B cell (primary cell): ENCODE measurements at regions not wholly inside any gene's neighbourhood (a gene's known extent, or its start where the extent isn't known, plus 50 kb on each side); places are given as distances from the start of the nearest gene placed in this dataset.

Experiments used
- ATAC-seq: fragments of 200-7000 bp; cut with Tn5 transposase; one replicate; pipeline ENCODE4 v1.10.0; 2021; ENCODE audit warnings: low read depth, mild to moderate bottlenecking, moderate number of reproducible peaks, moderate library complexity
- CTCF ChIA-PET: fragments of 350-600 bp; sonication (Branson Sonifier 250); formaldehyde crosslinking; loops from one replicate; lab custom pipeline; 2021; ENCODE audit warnings: antibody characterized with exemption, inconsistent platforms; lab: Charles Lee
- POLR2A ChIA-PET: fragments of 350-600 bp; sonication (Branson Sonifier 250); formaldehyde crosslinking; loops from one replicate; lab custom pipeline; 2021; ENCODE audit warnings: antibody characterized with exemption; lab: Charles Lee
- DNase-seq: peaks from one replicate; pipeline ENCODE4 v3.0.0; 2013
- H2AFZ ChIP-seq: 2 replicates; pipeline ENCODE4 v1.6.1; 2012; ENCODE audit warnings: mild to moderate bottlenecking, low read depth, low read length; ENCODE audit not compliant: insufficient read depth, poor library complexity, severe bottlenecking
- H3K27ac ChIP-seq, 2 donors: 1 replicate in 1 of 2; 2 replicates in 1 of 2; pipeline ENCODE4 v1.5.1; 2012 to 2013; ENCODE audit warnings: low read length in 2 of 2, mild to moderate bottlenecking in 2 of 2, moderate library complexity in 1 of 2
- H3K27me3 ChIP-seq, 4 experiments: fragments of 200-600 bp in 1 of 4; sonication (generic) in 1 of 4; replicated peaks in 1 of 4; 1 replicate in 2 of 4; 2 replicates in 2 of 4; pipeline versions ENCODE4 v1.6.1 to v1.7.0; 2013 to 2016; ENCODE audit warnings: low read length in 3 of 4, mild to moderate bottlenecking in 2 of 4, mixed read lengths in 1 of 4, moderate library complexity in 1 of 4; ENCODE audit not compliant: insufficient read depth in 4 of 4, control insufficient read depth in 3 of 4; ENCODE audit errors: control extremely low read depth in 1 of 4
- H3K36me3 ChIP-seq, 2 experiments: replicated peaks in 1 of 2; 1 replicate in 1 of 2; 2 replicates in 1 of 2; pipeline versions ENCODE4 v1.6.1 to v1.7.1; 2013; ENCODE audit warnings: low read length in 1 of 2; ENCODE audit not compliant: insufficient read depth in 2 of 2, control insufficient read depth in 1 of 2; ENCODE audit errors: control extremely low read depth in 1 of 2, extremely low read depth in 1 of 2
- H3K4me1 ChIP-seq, 2 donors: fragments of 200-600 bp in 1 of 2; sonication (generic) in 1 of 2; 1 replicate in 1 of 2; 2 replicates in 1 of 2; pipeline versions ENCODE4 v1.5.1 to v1.6.1; 2013 to 2017; ENCODE audit warnings: low read length in 2 of 2; ENCODE audit not compliant: control insufficient read depth in 2 of 2, insufficient read depth in 2 of 2
- H3K4me2 ChIP-seq: replicated peaks from 2 replicates; pipeline ENCODE3; 2012; ENCODE audit warnings: mild to moderate bottlenecking, low read depth, low read length; ENCODE audit not compliant: poor library complexity, severe bottlenecking
- H3K4me3 ChIP-seq, 5 experiments: fragments of 200-600 bp in 1 of 5; sonication (generic) in 1 of 5; 1 replicate in 3 of 5; 2 replicates in 2 of 5; pipeline versions ENCODE4 v1.5.1 to v1.7.0; 2011 to 2016; ENCODE audit warnings: low read length in 4 of 5, mild to moderate bottlenecking in 4 of 5, low read depth in 2 of 5, control low read depth in 1 of 5, moderate library complexity in 1 of 5; ENCODE audit not compliant: insufficient read depth in 1 of 5; ENCODE audit errors: control extremely low read depth in 1 of 5, extremely low read depth in 1 of 5
- H3K79me2 ChIP-seq: fragments of 200-600 bp; sonication (generic); one replicate; pipeline ENCODE4 v1.6.0; 2016; ENCODE audit warnings: low read length; ENCODE audit not compliant: control insufficient read depth, insufficient read depth
- H3K9ac ChIP-seq: fragments of 200-600 bp; sonication (generic); 2 replicates; pipeline ENCODE4 v1.6.1; 2017; ENCODE audit warnings: mild to moderate bottlenecking, low read length, moderate library complexity
- H3K9me3 ChIP-seq, 3 donors: one replicate each; pipeline versions ENCODE4 v1.6.1 to v1.7.1; 2013; ENCODE audit warnings: low read length in 2 of 3; ENCODE audit not compliant: control insufficient read depth in 2 of 3, insufficient read depth in 1 of 3; ENCODE audit errors: control extremely low read depth in 1 of 3
- H4K20me1 ChIP-seq: 2 replicates; pipeline ENCODE4 v1.6.0; 2012; ENCODE audit warnings: mild to moderate bottlenecking, low read length; ENCODE audit not compliant: insufficient read depth, control insufficient read depth, poor library complexity, severe bottlenecking
- H3K27ac Mint-ChIP-seq: one replicate; pipeline ENCODE4 v1.8.0; 2021; ENCODE audit warnings: mixed read lengths
- H3K27me3 Mint-ChIP-seq: one replicate; pipeline ENCODE4 v1.8.0; 2021; ENCODE audit warnings: mixed read lengths
- H3K4me1 Mint-ChIP-seq: one replicate; pipeline ENCODE4 v1.8.0; 2021; ENCODE audit warnings: mixed read lengths
- H3K4me3 Mint-ChIP-seq: one replicate; pipeline ENCODE4 v1.8.0; 2021; ENCODE audit warnings: mixed read lengths
- H3K9me3 Mint-ChIP-seq: one replicate; pipeline ENCODE4 v1.8.0; 2022; ENCODE audit warnings: mixed read lengths; ENCODE audit not compliant: insufficient read depth
- CTCF ChIP-seq: fragments of 200-600 bp; IDR thresholded peaks from one replicate; pipeline ENCODE4 v1.8.0; 2022; ENCODE audit warnings: antibody characterized with exemption, mild to moderate bottlenecking
- EZH2 ChIP-seq: IDR thresholded peaks from 2 replicates; pipeline ENCODE4 v1.6.1; 2012; ENCODE audit warnings: borderline replicate concordance, low read depth, mild to moderate bottlenecking, moderate library complexity, low read length; ENCODE audit not compliant: insufficient read depth, poor library complexity, severe bottlenecking
- WGBS: methylation state at CpG from one replicate; pipeline ENCODE4 v1.1.5; 2013; ENCODE audit warnings: missing lambda C conversion rate; ENCODE audit not compliant: insufficient coverage; 5-methylcytosine and 5-hydroxymethylcytosine counted together
- intact Hi-C: fragments of 100-400 bp; cut with micrococcal nuclease; formaldehyde crosslinking; loops from one replicate; pipeline ENCODE4 v1.10.0; 2022

GRCh38 chr12:92543359-92543758 is 159.4 kb upstream of the PLEKHG7 start:
- Histone ChIP-seq H3K36me3 (no peaks in the 10 kb centered on the region), H4K20me1 (no peaks in the 10 kb centered on the region), H3K4me2 (peak overlapping the region; percentile 46), H2AFZ (peak overlapping the region; percentile 7), H3K9me3 (no peaks in the 10 kb centered on the region), H3K27me3 (no peaks in the 10 kb centered on the region), H3K9ac (peak overlapping the region; percentile 7), H3K4me3 (no peak overlapping the region), H3K79me2 (peaks cover 3% of the 10 kb centered on the region), H3K27ac (no peak overlapping the region), H3K4me1 (peaks cover 53 to 56% of the 10 kb centered on the region in 2 donors)
- no peak for ATAC-seq
- intact Hi-C loops, result loop anchor here (5.0 kb wide), 1 partner anchor 56 kb away; no protein-coding TSS in a partner anchor
- POLR2A ChIA-PET, result interaction anchor here (0.6 to 0.8 kb wide), 3 partner anchors 38 to 407 kb away, joined by 3 to 9 read pairs (median 4); no protein-coding TSS in a partner anchor
- H3K27ac Mint-ChIP-seq, result peak overlapping the region; percentile 32
- CTCF ChIA-PET, result interaction anchor here (2.2 kb wide), 1 partner anchor 13 kb away, joined by 5 read pairs; no protein-coding TSS in a partner anchor
- H3K4me3 Mint-ChIP-seq, result peak overlapping the region; percentile 13
- WGBS, result 0% methylated on average over 1 of the region's 1 CpG
- no peaks in the 10 kb centered on the region for H3K27me3 Mint-ChIP-seq
- no peak for DNase-seq
- peaks cover 55% of the 10 kb centered on the region for H3K4me1 Mint-ChIP-seq
- H3K9me3 Mint-ChIP-seq, result no peaks in the 10 kb centered on the region
- no peak for TF ChIP-seq EZH2

GRCh38 chr12:92541731-92542130 is 161.1 kb upstream of the PLEKHG7 start:
- no peak overlapping the region for H3K9ac ChIP-seq
- no peak for TF ChIP-seq CTCF
- no peak for TF ChIP-seq EZH2
- peaks cover 64 to 68% of the 10 kb centered on the region in 2 donors for H3K4me1 ChIP-seq
- H3K9me3 Mint-ChIP-seq, result no peaks in the 10 kb centered on the region
- no peak overlapping the region for H3K4me2 ChIP-seq
- POLR2A ChIA-PET, result interaction anchor here (0.7 kb wide), 1 partner anchor 62 kb away, joined by 5 read pairs; no protein-coding TSS in a partner anchor
- H3K27ac Mint-ChIP-seq, result peak overlapping the region; percentile 97
- 78% methylated on average over 1 of the region's 2 CpGs for WGBS
- H3K9me3 ChIP-seq, result no peaks in the 10 kb centered on the region
- no peaks in the 10 kb centered on the region for H3K27me3 ChIP-seq
- peaks cover 64% of the 10 kb centered on the region for H3K4me1 Mint-ChIP-seq
- no peaks in the 10 kb centered on the region for H3K27me3 Mint-ChIP-seq
- H4K20me1 ChIP-seq, result no peaks in the 10 kb centered on the region
- intact Hi-C loops, result loop anchor here (2.0 to 5.0 kb wide), 4 partner anchors 13 to 54 kb away; no protein-coding TSS in a partner anchor
- H3K27ac ChIP-seq, result peak overlapping the region in 1 of 2 donors; percentile 93
- H3K4me3 ChIP-seq, result no peak overlapping the region
- DNase-seq (no peak), ATAC-seq (no peak)
- CTCF ChIA-PET, result interaction anchor here (0.6 to 2.4 kb wide), 6 partner anchors 23 to 120 kb away, joined by 3 to 12 read pairs (median 4); no protein-coding TSS in a partner anchor
- H2AFZ ChIP-seq, result no peak overlapping the region
- H3K79me2 ChIP-seq, result peaks cover 3% of the 10 kb centered on the region
- no peaks in the 10 kb centered on the region for H3K36me3 ChIP-seq
- H3K4me3 Mint-ChIP-seq, result no peak overlapping the region
